Suprapubic skin (tissue), 4 donors: ENCODE measurements at regions not wholly inside any gene's neighbourhood (a gene's known extent, or its start where the extent isn't known, plus 50 kb on each side); places are given as distances from the start of the nearest gene placed in this dataset.

Experiments
- DNase-seq, 2 donors: peaks; one replicate each; pipeline ENCODE4 v3.0.0-alpha.2; 2019; ENCODE audit warnings: low spot score in 2 of 2
- H3K27ac ChIP-seq: fragments of 200-600 bp; sonication (generic); one replicate; pipeline ENCODE4 v1.5.1; 2019
- H3K27me3 ChIP-seq: fragments of 200-600 bp; sonication (generic); one replicate; pipeline ENCODE4 v1.5.1; 2019
- H3K36me3 ChIP-seq: fragments of 200-600 bp; sonication (generic); one replicate; pipeline ENCODE4 v1.5.1; 2019
- H3K4me1 ChIP-seq: fragments of 200-600 bp; sonication (generic); one replicate; pipeline ENCODE4 v1.5.1; 2019
- H3K4me3 ChIP-seq: fragments of 200-600 bp; sonication (generic); one replicate; pipeline ENCODE4 v1.5.1; 2019; ENCODE audit warnings: mild to moderate bottlenecking
- H3K9me3 ChIP-seq: fragments of 200-600 bp; sonication (generic); one replicate; pipeline ENCODE4 v1.5.1; 2019
- EP300 ChIP-seq: sonication (generic); formaldehyde crosslinking; IDR thresholded peaks from one replicate; pipeline ENCODE4 v1.6.1; 2017; ENCODE audit warnings: antibody characterized with exemption
- POLR2A ChIP-seq, 2 donors: fragments of 450-650 bp; IDR thresholded peaks; one replicate each; pipeline ENCODE4 v1.6.1; 2017; ENCODE audit warnings: antibody characterized with exemption in 2 of 2, mild to moderate bottlenecking in 2 of 2, moderate library complexity in 2 of 2
- POLR2AphosphoS5 ChIP-seq, 3 donors: sonication (generic); formaldehyde crosslinking; IDR thresholded peaks; one replicate each; pipeline ENCODE4 v1.6.1; 2017; ENCODE audit warnings: antibody characterized with exemption in 3 of 3
- WGBS: methylation state at CpG from one replicate; pipeline ENCODE4 v1.1.5; 2018; 5-methylcytosine and 5-hydroxymethylcytosine counted together
- TF ChIP-seq, protein P1 (sequence below), 2 donors: fragments of 200-600 bp in 1 of 2; fragments of 450-650 bp in 1 of 2; sonication (generic) in 1 of 2; IDR thresholded peaks; one replicate each; pipeline ENCODE4 v1.5.1; 2016 to 2019; ENCODE audit warnings: antibody characterized with exemption in 2 of 2, mild to moderate bottlenecking in 1 of 2, moderate library complexity in 1 of 2

DNA sequence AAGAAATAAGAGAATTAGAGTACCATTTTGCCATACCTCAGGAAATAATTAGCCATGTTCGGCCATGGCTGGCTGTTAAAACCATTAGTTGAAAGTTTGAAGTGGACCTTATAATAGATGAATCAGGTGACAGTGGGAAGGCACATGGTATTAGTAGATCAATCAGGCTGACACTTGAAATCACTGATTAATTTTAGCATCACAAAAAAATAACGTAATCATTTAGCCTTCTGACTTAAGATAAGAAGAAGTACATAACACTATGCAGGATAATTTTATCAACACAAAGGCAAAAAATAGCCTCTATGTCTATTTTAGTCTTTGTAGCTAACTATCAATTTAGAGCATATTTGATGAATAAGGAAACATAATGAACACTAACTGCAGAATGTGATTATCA lies 615.5 kb downstream of the PCDH17 start:
- no peak overlapping the region for H3K4me3 ChIP-seq
- TF ChIP-seq POLR2AphosphoS5 (IDR thresholded peaks at IDR 0.05) (no peak), POLR2A (IDR thresholded peaks at IDR 0.05) (no peak)
- WGBS, result 88% methylated on average over 2 of the region's 2 CpGs

DNA sequence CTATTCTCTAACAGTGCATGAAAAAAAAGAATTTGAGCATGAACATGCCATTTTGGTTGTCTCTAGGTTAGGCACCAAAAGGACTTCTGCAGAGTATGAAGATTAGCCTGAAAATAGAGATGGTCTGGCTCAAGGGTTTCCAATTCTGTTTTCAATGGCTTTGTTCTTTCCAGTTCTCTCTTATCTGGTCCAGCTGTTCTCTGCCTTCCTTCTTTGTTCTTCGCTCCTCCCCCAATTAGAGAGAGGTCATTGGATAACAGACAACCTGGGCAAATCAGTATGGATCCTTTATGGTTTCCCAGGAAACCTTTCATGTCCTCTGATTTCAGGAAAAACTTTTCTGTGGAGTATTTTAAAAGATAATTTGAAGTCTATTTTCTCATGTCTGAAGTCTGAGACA lies 623.4 kb downstream of the PCDH17 start:
- no peaks in the 10 kb centered on the region for H3K36me3 ChIP-seq
- no peaks in the 10 kb centered on the region for H3K9me3 ChIP-seq
- no peaks in the 10 kb centered on the region for H3K27me3 ChIP-seq
- H3K27ac ChIP-seq, result no peak overlapping the region
- H3K4me1 ChIP-seq, result no peaks in the 10 kb centered on the region
- TF ChIP-seq EP300 (no peak), POLR2A (IDR thresholded peaks at IDR 0.05) (no peak), POLR2AphosphoS5 (IDR thresholded peaks at IDR 0.05) (no peak)
- TF ChIP-seq, protein P1, sequence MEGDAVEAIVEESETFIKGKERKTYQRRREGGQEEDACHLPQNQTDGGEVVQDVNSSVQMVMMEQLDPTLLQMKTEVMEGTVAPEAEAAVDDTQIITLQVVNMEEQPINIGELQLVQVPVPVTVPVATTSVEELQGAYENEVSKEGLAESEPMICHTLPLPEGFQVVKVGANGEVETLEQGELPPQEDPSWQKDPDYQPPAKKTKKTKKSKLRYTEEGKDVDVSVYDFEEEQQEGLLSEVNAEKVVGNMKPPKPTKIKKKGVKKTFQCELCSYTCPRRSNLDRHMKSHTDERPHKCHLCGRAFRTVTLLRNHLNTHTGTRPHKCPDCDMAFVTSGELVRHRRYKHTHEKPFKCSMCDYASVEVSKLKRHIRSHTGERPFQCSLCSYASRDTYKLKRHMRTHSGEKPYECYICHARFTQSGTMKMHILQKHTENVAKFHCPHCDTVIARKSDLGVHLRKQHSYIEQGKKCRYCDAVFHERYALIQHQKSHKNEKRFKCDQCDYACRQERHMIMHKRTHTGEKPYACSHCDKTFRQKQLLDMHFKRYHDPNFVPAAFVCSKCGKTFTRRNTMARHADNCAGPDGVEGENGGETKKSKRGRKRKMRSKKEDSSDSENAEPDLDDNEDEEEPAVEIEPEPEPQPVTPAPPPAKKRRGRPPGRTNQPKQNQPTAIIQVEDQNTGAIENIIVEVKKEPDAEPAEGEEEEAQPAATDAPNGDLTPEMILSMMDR (IDR thresholded peaks at IDR 0.05), result no peak
- H3K4me3 ChIP-seq, result no peak overlapping the region
- no peak for DNase-seq
- 85% methylated on average over 1 of the region's 1 CpG for WGBS

More for the DNA sequence above, 615.5 kb downstream of the PCDH17 start:
- no peak overlapping the region for H3K27ac ChIP-seq
- H3K4me1 ChIP-seq, result no peaks in the 10 kb centered on the region
- H3K27me3 ChIP-seq, result no peaks in the 10 kb centered on the region
- no peaks in the 10 kb centered on the region for H3K9me3 ChIP-seq
- H3K36me3 ChIP-seq, result no peaks in the 10 kb centered on the region
- no peak for DNase-seq

DNA sequence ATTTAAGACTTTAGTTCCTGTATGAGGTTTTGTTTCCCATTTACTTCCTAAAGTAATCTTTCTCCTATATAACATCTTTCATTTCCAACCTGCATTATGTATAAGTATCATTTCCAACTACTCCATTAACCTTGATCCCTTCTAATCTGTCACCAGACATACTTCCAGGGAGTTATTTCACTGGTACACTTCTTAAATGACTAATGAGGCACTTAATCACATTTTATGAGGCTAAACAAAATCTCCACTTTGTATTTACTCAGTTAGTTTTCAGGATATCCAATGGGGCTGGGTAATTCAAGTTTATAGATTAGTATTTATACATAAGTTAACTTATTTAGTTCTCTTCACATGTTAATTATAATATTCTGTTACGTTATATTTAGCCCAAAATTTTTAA lies 634.7 kb downstream of the PCDH17 start:
- Histone ChIP-seq H3K9me3 (no peaks in the 10 kb centered on the region), H3K36me3 (no peaks in the 10 kb centered on the region), H3K27ac (no peak overlapping the region), H3K27me3 (no peaks in the 10 kb centered on the region), H3K4me1 (no peaks in the 10 kb centered on the region), H3K4me3 (no peak overlapping the region)
- no peak for DNase-seq
- TF ChIP-seq POLR2AphosphoS5 (IDR thresholded peaks at IDR 0.05), result no peak
- TF ChIP-seq, protein P1 (IDR thresholded peaks at IDR 0.05), result no peak
- no peak for TF ChIP-seq POLR2A (IDR thresholded peaks at IDR 0.05)
- no peak for TF ChIP-seq EP300
- whole genome bisulfite sequencing, result 63% methylated on average over 1 of the region's 1 CpG

DNA sequence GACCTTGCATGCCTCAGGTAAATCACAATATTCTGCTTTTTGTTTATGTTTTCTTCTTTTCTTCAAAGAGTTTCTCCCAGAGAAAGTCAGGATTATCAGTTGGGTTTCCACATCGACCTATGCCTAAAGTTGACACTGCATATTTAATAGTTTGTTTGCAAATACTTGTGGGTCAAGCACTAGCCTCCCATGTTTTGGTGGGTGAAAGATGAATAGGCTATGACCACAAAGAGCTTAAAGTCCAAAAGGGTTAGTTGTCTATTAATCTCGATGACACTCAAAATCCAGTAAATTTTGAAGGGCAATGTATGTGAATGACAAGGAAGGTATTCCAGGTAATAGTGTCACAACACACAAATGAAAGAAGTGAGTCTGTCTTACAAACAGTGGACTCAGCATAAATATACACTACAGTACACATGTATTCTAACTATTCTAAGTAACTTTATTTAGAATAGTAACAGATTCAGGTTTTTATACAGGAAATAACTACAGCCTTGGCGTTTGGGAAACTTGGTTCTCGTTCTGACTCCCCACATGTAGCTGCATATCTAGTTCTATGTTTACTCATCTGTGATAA lies 667.1 kb downstream of the PCDH17 start:
- TF ChIP-seq, protein P1 (IDR thresholded peaks at IDR 0.05), result no peak
- TF ChIP-seq EP300 (no peak), POLR2AphosphoS5 (IDR thresholded peaks at IDR 0.05) (no peak), POLR2A (IDR thresholded peaks at IDR 0.05) (no peak)
- Histone ChIP-seq H3K9me3 (no peaks in the 10 kb centered on the region), H3K36me3 (no peaks in the 10 kb centered on the region), H3K27ac (no peak overlapping the region), H3K27me3 (no peaks in the 10 kb centered on the region), H3K4me1 (no peaks in the 10 kb centered on the region), H3K4me3 (no peak overlapping the region)
- no peak for DNase-seq
- 93% methylated on average over 4 of the region's 4 CpGs for WGBS

DNA sequence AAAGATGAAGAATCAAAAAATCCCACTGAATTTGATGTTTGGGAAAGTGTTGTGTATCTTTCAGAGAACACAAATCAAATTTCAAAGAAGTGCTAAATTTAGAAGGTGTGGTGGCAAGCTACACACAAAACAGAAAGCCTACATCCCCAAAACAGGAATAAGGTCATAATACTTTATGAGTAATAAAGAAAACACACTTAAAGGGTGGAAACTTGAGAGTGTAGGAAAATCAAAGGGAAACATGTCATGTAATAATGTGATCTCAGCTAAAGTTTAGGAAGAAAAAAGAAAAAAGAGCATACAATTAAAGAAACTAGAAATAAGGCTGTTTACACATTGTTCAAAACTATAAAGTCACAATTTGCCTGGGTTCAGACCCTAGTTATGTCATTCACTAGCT lies 668.7 kb downstream of the PCDH17 start:
- DNase-seq, result no peak
- Histone ChIP-seq H3K27ac (no peak overlapping the region), H3K36me3 (no peaks in the 10 kb centered on the region), H3K4me3 (no peak overlapping the region), H3K4me1 (no peaks in the 10 kb centered on the region), H3K27me3 (no peaks in the 10 kb centered on the region), H3K9me3 (no peaks in the 10 kb centered on the region)
- TF ChIP-seq, protein P1 (IDR thresholded peaks at IDR 0.05), result no peak
- TF ChIP-seq EP300 (no peak), POLR2A (IDR thresholded peaks at IDR 0.05) (no peak), POLR2AphosphoS5 (IDR thresholded peaks at IDR 0.05) (no peak)
